ENCODE measurements at regions not wholly inside any gene's neighbourhood (a gene's known extent, or its start where the extent isn't known, plus 50 kb on each side); places are given as distances from the start of the nearest gene placed in this dataset.

DNA sequence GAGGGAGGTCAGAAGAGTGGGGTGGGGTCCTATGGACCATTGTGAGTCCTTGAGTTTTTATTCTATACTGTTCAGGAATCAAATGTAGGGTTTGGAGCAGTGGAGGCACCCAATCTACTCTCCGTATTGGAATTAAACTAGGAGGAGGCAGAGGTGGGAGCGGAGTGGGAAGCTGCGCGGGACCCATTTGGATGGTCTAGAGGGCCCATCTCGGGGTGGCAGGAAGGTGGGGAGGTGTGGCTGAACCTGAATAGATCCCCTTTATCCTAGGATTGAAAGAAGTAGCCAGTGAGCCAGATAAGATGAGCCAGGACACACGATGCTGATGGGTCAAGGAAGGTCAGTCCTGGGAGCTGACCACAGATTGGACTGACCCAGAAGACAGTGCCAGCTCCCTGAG is 325.8 kb downstream of the AJAP1 start:
- peaks cover 0 to 14% (median 0%) of the 10 kb centered on the region in 9 donors for H3K27me3 ChIP-seq
- H3K4me3 ChIP-seq, result no peak overlapping the region
- no peaks in the 10 kb centered on the region for H3K36me3 ChIP-seq
- ATAC-seq (no peak), DNase-seq (no peak)
- H3K9me3 ChIP-seq, result peaks cover 0 to 7% (median 0%) of the 10 kb centered on the region in 12 donors
- WGBS, 4 donors, result 75 to 86% (median 79%) methylated on average over 6 of the region's 6 CpGs
- no peak overlapping the region for H3K27ac ChIP-seq
- H3K4me1 ChIP-seq, result no peaks in the 10 kb centered on the region
- TF ChIP-seq CTCF (IDR thresholded peaks at IDR 0.05) (no peak), POLR2A (IDR thresholded peaks at IDR 0.05) (no peak)
- intact Hi-C loops (cut with DNase I), result no loop called here

DNA sequence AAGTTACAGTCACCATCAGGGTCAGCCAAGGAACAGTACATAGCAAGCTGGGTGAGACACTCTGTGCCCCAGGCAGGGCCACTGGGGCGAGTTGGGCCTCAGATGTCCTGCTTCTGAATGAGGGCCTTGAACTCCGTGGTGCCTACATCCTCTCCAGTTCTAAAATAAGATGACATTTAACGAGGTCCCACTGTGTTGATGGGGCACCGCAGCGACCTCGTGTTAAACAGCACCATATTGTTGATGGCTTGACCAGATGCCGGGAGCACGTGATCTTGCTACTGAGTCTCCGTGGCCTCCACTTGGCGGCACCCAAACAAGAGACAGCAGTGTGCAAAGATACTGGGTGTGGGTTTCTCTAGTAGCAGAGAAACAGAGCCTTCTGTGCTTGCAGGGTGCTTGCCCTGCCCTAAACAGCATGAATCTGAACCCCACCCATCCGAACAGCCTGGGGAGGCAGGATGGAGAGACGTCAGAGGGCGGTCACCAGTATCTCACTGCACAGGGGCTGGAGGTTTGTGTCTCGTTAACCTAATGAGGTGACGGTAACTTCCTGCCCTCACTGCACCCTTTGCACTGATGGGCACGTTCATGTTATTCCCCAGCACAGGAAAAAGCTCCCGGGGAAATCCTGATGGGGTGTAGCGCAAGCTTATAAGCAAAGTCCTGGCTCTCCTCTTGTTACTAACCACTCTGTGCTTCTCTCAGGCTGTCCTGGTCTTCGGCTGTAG is 324.4 kb downstream of the AJAP1 start:
- Histone ChIP-seq H3K4me3 (no peak overlapping the region), H3K27me3 (peaks cover 0 to 14% (median 0%) of the 10 kb centered on the region in 9 donors), H3K9me3 (peaks cover 0 to 6% (median 0%) of the 10 kb centered on the region in 12 donors), H3K36me3 (no peaks in the 10 kb centered on the region), H3K27ac (no peak overlapping the region), H3K4me1 (no peaks in the 10 kb centered on the region)
- TF ChIP-seq CTCF (IDR thresholded peaks at IDR 0.05), result no peak
- no peak for TF ChIP-seq POLR2A (IDR thresholded peaks at IDR 0.05)
- ATAC-seq (peak in 1 of 4 donors; percentile 60), DNase-seq (no peak)
- intact Hi-C loops (cut with DNase I), result no loop called here
- WGBS, 4 donors, result 63 to 69% (median 66%) methylated on average over 15 to 19 of the region's 19 CpGs

GRCh38 chr1:4977701-4978100 is 323.3 kb downstream of the AJAP1 start:
- 42 to 53% (median 46%) methylated on average over 10 to 11 of the region's 11 CpGs for WGBS, 4 donors
- TF ChIP-seq CTCF (IDR thresholded peaks at IDR 0.05) (no peak), POLR2A (IDR thresholded peaks at IDR 0.05) (no peak)
- Histone ChIP-seq H3K9me3 (no peaks in the 10 kb centered on the region), H3K27me3 (peaks cover 0 to 14% (median 0%) of the 10 kb centered on the region in 9 donors), H3K36me3 (no peaks in the 10 kb centered on the region), H3K4me1 (no peaks in the 10 kb centered on the region), H3K27ac (no peak overlapping the region), H3K4me3 (no peak overlapping the region)
- ATAC-seq, result no peak
- intact Hi-C loops (cut with DNase I), result no loop called here
- DNase-seq, result no peak

DNA sequence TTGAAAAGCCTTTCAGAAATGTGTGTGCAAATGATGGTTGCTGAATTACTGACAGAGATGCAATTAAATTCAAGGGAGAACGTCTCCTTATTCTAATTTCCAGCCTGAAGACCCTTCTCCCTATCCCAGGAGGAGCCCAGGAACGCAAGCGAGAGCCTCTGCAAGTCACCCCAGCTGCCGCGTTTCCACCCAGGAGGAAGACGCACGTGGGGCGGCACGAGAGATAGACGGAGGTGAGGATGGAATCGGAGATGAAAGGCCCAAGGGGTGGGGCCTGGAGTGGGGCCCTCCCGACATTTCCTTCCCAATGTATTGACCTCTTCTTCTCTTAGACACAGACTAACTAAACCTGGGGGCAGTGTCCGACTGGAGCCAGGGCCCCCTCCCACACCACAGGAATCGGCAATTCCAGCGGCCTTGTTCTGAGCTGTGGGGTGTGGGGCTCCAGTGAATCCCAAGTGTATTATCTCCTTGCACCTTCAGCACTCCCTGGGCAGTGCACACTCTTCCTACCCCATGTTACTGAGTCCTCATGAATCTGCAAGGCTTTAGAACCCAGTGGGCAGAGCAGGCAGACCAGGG is 322.5 kb downstream of the AJAP1 start:
- Histone ChIP-seq H3K27ac (no peak overlapping the region), H3K4me3 (no peak overlapping the region), H3K9me3 (no peaks in the 10 kb centered on the region), H3K36me3 (no peaks in the 10 kb centered on the region), H3K4me1 (no peaks in the 10 kb centered on the region), H3K27me3 (peaks cover 0 to 14% (median 0%) of the 10 kb centered on the region in 9 donors)
- DNase-seq (no peak), ATAC-seq (no peak)
- intact Hi-C loops (cut with DNase I), result no loop called here
- TF ChIP-seq CTCF (IDR thresholded peaks at IDR 0.05) (no peak), POLR2A (IDR thresholded peaks at IDR 0.05) (no peak)
- 74 to 83% (median 81%) methylated on average over 15 of the region's 15 CpGs for WGBS, 4 donors

Data from heart left ventricle (tissue), 16 donors.